ENCODE measurements at regions not wholly inside any gene's neighbourhood (a gene's known extent, or its start where the extent isn't known, plus 50 kb on each side); places are given as distances from the start of the nearest gene placed in this dataset.

- H3K36me3 ChIP-seq (replicated peaks in 1 of 2; ENCODE audit: control extremely low read depth in 1 of 2, control insufficient read depth in 1 of 2, extremely low read depth in 1 of 2, insufficient read depth in 2 of 2, low read length in 1 of 2), result no peaks in the 10 kb centered on the region
- H3K9me3 ChIP-seq (ENCODE audit: control extremely low read depth in 1 of 3, control insufficient read depth in 2 of 3, insufficient read depth in 1 of 3, low read length in 2 of 3), result peaks cover 0 to 2% (median 0%) of the 10 kb centered on the region in 3 donors
- H2AFZ ChIP-seq (ENCODE audit: insufficient read depth, low read depth, low read length, poor library complexity, severe bottlenecking), result no peak overlapping the region
- DNase-seq (no peak), ATAC-seq (ENCODE audit: low read depth) (no peak)
- no peaks in the 10 kb centered on the region for H3K27me3 Mint-ChIP-seq
- H3K27me3 ChIP-seq (replicated peaks in 1 of 4; ENCODE audit: control extremely low read depth in 1 of 4, control insufficient read depth in 3 of 4, insufficient read depth in 4 of 4, low read length in 3 of 4), result no peaks in the 10 kb centered on the region
- no peak overlapping the region for H3K4me3 ChIP-seq (ENCODE audit: control extremely low read depth in 1 of 5, extremely low read depth in 1 of 5, insufficient read depth in 1 of 5, low read depth in 2 of 5, low read length in 4 of 5)
- no peak overlapping the region for H3K9ac ChIP-seq (ENCODE audit: low read length)
- H3K4me1 Mint-ChIP-seq, result no peaks in the 10 kb centered on the region
- WGBS (ENCODE audit: insufficient coverage), result 80% methylated on average over 1 of the region's 1 CpG
- H3K9me3 Mint-ChIP-seq (ENCODE audit: insufficient read depth), result no peaks in the 10 kb centered on the region
- H3K4me1 ChIP-seq (ENCODE audit: control insufficient read depth in 2 of 2, insufficient read depth in 2 of 2, low read length in 2 of 2), result no peaks in the 10 kb centered on the region
- TF ChIP-seq EZH2 (IDR thresholded peaks at IDR 0.05; ENCODE audit: borderline replicate concordance, insufficient read depth, low read depth, low read length, poor library complexity, severe bottlenecking), result no peak
- TF ChIP-seq, protein P1, sequence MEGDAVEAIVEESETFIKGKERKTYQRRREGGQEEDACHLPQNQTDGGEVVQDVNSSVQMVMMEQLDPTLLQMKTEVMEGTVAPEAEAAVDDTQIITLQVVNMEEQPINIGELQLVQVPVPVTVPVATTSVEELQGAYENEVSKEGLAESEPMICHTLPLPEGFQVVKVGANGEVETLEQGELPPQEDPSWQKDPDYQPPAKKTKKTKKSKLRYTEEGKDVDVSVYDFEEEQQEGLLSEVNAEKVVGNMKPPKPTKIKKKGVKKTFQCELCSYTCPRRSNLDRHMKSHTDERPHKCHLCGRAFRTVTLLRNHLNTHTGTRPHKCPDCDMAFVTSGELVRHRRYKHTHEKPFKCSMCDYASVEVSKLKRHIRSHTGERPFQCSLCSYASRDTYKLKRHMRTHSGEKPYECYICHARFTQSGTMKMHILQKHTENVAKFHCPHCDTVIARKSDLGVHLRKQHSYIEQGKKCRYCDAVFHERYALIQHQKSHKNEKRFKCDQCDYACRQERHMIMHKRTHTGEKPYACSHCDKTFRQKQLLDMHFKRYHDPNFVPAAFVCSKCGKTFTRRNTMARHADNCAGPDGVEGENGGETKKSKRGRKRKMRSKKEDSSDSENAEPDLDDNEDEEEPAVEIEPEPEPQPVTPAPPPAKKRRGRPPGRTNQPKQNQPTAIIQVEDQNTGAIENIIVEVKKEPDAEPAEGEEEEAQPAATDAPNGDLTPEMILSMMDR (IDR thresholded peaks at IDR 0.05), result no peak
- H3K4me3 Mint-ChIP-seq, result no peak overlapping the region
- no peak overlapping the region for H3K4me2 ChIP-seq (replicated peaks; ENCODE audit: low read depth, low read length, poor library complexity, severe bottlenecking)
- CTCF ChIA-PET, result no interaction called here
- POLR2A ChIA-PET, result no interaction called here
- H3K27ac ChIP-seq (ENCODE audit: low read length in 2 of 2), result no peak overlapping the region
- no peaks in the 10 kb centered on the region for H3K79me2 ChIP-seq (ENCODE audit: control insufficient read depth, insufficient read depth, low read length)
- intact Hi-C loops (cut with micrococcal nuclease), result loop anchor here (10.0 kb wide), 1 partner anchor 1364 kb away; no protein-coding TSS in a partner anchor
- no peaks in the 10 kb centered on the region for H4K20me1 ChIP-seq (ENCODE audit: control insufficient read depth, insufficient read depth, low read length, poor library complexity, severe bottlenecking)
- no peak overlapping the region for H3K27ac Mint-ChIP-seq
Measured at GRCh38 chr9:11340654-11341053, 727.9 kb upstream of the PTPRD start.

- no peak overlapping the region for H3K4me2 ChIP-seq (replicated peaks; ENCODE audit: low read depth, low read length, poor library complexity, severe bottlenecking)
- DNase-seq (no peak), ATAC-seq (ENCODE audit: low read depth) (no peak)
- POLR2A ChIA-PET, result no interaction called here
- CTCF ChIA-PET, result no interaction called here
- no peak overlapping the region for H3K9ac ChIP-seq (ENCODE audit: low read length)
- intact Hi-C loops (cut with micrococcal nuclease), result loop anchor here (10.0 kb wide), 1 partner anchor 1357 kb away; no protein-coding TSS in a partner anchor
- H3K79me2 ChIP-seq (ENCODE audit: control insufficient read depth, insufficient read depth, low read length), result no peaks in the 10 kb centered on the region
- H3K4me1 Mint-ChIP-seq, result no peaks in the 10 kb centered on the region
- H3K4me3 Mint-ChIP-seq, result no peak overlapping the region
- H2AFZ ChIP-seq (ENCODE audit: insufficient read depth, low read depth, low read length, poor library complexity, severe bottlenecking), result no peak overlapping the region
- H3K27me3 ChIP-seq (replicated peaks in 1 of 4; ENCODE audit: control extremely low read depth in 1 of 4, control insufficient read depth in 3 of 4, insufficient read depth in 4 of 4, low read length in 3 of 4), result no peaks in the 10 kb centered on the region
- H3K27ac ChIP-seq (ENCODE audit: low read length in 2 of 2), result no peak overlapping the region
- TF ChIP-seq EZH2 (IDR thresholded peaks at IDR 0.05; ENCODE audit: borderline replicate concordance, insufficient read depth, low read depth, low read length, poor library complexity, severe bottlenecking), result no peak
- TF ChIP-seq, protein P1 (IDR thresholded peaks at IDR 0.05), result no peak
- no peaks in the 10 kb centered on the region for H4K20me1 ChIP-seq (ENCODE audit: control insufficient read depth, insufficient read depth, low read length, poor library complexity, severe bottlenecking)
- H3K36me3 ChIP-seq (replicated peaks in 1 of 2; ENCODE audit: control extremely low read depth in 1 of 2, control insufficient read depth in 1 of 2, extremely low read depth in 1 of 2, insufficient read depth in 2 of 2, low read length in 1 of 2), result no peaks in the 10 kb centered on the region
- no peaks in the 10 kb centered on the region for H3K9me3 Mint-ChIP-seq (ENCODE audit: insufficient read depth)
- no peak overlapping the region for H3K4me3 ChIP-seq (ENCODE audit: control extremely low read depth in 1 of 5, extremely low read depth in 1 of 5, insufficient read depth in 1 of 5, low read depth in 2 of 5, low read length in 4 of 5)
- no peaks in the 10 kb centered on the region for H3K27me3 Mint-ChIP-seq
- H3K4me1 ChIP-seq (ENCODE audit: control insufficient read depth in 2 of 2, insufficient read depth in 2 of 2, low read length in 2 of 2), result no peaks in the 10 kb centered on the region
- no peak overlapping the region for H3K27ac Mint-ChIP-seq
- peaks cover 0 to 11% (median 3%) of the 10 kb centered on the region in 3 donors for H3K9me3 ChIP-seq (ENCODE audit: control extremely low read depth in 1 of 3, control insufficient read depth in 2 of 3, insufficient read depth in 1 of 3, low read length in 2 of 3)
Measured at GRCh38 chr9:11347437-11347836, 734.6 kb upstream of the PTPRD start.

Data from B cell (primary cell).